ENCODE measurements at regions not wholly inside any gene's neighbourhood (a gene's known extent, or its start where the extent isn't known, plus 50 kb on each side); places are given as distances from the start of the nearest gene placed in this dataset.

DNA sequence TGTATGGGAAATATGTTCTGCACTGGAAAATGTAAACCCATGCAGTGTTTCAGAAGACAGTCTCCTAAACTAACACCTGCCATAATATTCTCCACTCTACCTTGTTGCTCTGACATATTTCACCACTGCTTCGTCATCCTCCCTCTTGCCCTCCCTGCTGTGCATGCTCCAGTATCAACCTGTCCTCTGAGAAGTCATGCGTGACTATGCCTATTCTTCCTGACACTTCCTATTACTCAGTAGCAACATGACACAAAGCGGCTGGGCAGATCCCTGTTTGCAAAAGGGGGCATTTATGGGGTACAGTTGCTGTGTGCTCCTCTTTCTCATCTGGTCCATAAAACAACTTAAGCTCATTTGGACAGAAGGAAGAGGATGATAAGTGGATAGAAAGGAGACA, 805.6 kb upstream of the EEF2KMT start:
- H3K36me3 ChIP-seq (ENCODE audit: control insufficient read depth, insufficient read depth, low read length), result no peaks in the 10 kb centered on the region

GRCh38 chr16:5900046-5900445, 802.5 kb upstream of the EEF2KMT start:
- Histone ChIP-seq H3K27me3 (ENCODE audit: control insufficient read depth, insufficient read depth, low read length, poor library complexity, severe bottlenecking) (no peaks in the 10 kb centered on the region), H3K36me3 (ENCODE audit: control insufficient read depth, insufficient read depth, low read length) (no peaks in the 10 kb centered on the region), H3K27ac (ENCODE audit: insufficient read depth, low read depth, low read length, poor library complexity, severe bottlenecking) (no peak overlapping the region), H3K9me3 (ENCODE audit: control insufficient read depth, low read length) (no peaks in the 10 kb centered on the region), H3K4me1 (ENCODE audit: control insufficient read depth, insufficient read depth, low read length) (no peaks in the 10 kb centered on the region), H3K4me3 (ENCODE audit: insufficient read depth, low read depth, low read length) (no peak overlapping the region)
- 72 to 73% methylated on average over 2 of the region's 2 CpGs for WGBS, 2 experiments

More for the DNA sequence above, 805.6 kb upstream of the EEF2KMT start:
- H3K9me3 ChIP-seq (ENCODE audit: control insufficient read depth, low read length), result no peaks in the 10 kb centered on the region
- no peak overlapping the region for H3K27ac ChIP-seq (ENCODE audit: insufficient read depth, low read depth, low read length, poor library complexity, severe bottlenecking)
- no peaks in the 10 kb centered on the region for H3K4me1 ChIP-seq (ENCODE audit: control insufficient read depth, insufficient read depth, low read length)
- WGBS, 2 experiments, result 63 to 91% methylated on average over 2 to 3 of the region's 3 CpGs
- H3K4me3 ChIP-seq (ENCODE audit: insufficient read depth, low read depth, low read length), result no peak overlapping the region
- H3K27me3 ChIP-seq (ENCODE audit: control insufficient read depth, insufficient read depth, low read length, poor library complexity, severe bottlenecking), result no peaks in the 10 kb centered on the region

DNA sequence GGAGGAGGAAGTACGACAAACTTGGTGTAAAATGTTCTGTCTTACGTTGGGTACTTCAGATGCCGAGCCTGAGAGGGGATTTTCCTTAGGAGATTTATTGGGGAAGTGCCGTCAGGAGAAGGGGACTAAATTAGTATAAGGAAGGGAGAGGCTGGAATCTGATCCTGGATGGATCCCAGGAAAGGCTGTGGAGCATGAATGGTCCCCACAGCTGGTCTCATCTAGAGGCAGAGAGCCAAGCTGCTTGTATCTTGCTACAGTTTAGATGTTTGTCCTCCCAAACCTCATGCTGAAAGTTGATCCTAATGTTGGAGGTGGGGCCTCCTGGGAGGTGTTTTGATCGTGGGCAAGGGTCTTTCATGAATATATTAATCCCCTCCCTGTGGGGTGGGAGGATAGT, 798.4 kb upstream of the EEF2KMT start:
- Histone ChIP-seq H3K9me3 (ENCODE audit: control insufficient read depth, low read length) (no peaks in the 10 kb centered on the region), H3K36me3 (ENCODE audit: control insufficient read depth, insufficient read depth, low read length) (no peaks in the 10 kb centered on the region), H3K4me1 (ENCODE audit: control insufficient read depth, insufficient read depth, low read length) (no peaks in the 10 kb centered on the region), H3K27ac (ENCODE audit: insufficient read depth, low read depth, low read length, poor library complexity, severe bottlenecking) (no peak overlapping the region), H3K4me3 (ENCODE audit: insufficient read depth, low read depth, low read length) (no peak overlapping the region), H3K27me3 (ENCODE audit: control insufficient read depth, insufficient read depth, low read length, poor library complexity, severe bottlenecking) (no peaks in the 10 kb centered on the region)
- 73 to 80% methylated on average over 5 of the region's 5 CpGs for WGBS, 2 experiments

DNA sequence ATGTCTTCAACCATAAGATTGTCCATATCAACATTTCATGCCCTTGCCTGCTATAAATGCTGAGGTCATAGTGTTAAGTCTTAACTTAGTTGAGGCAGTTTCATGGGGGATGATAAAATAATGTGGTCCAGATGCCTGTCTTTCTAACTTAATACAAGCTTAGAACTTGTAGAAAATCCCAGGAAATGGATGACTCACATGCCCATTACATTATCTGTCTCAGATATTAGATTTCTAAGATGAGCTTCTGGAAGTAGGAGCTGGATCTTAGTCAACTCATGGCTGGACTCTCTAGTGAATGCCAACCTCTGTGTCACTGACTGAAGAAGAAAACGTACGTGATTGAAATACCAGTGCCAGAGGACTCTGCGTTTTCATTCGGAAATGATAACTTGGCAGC, 797.5 kb upstream of the EEF2KMT start:
- no peak overlapping the region for H3K27ac ChIP-seq (ENCODE audit: insufficient read depth, low read depth, low read length, poor library complexity, severe bottlenecking)
- no peak overlapping the region for H3K4me3 ChIP-seq (ENCODE audit: insufficient read depth, low read depth, low read length)
- no peaks in the 10 kb centered on the region for H3K9me3 ChIP-seq (ENCODE audit: control insufficient read depth, low read length)
- WGBS, 2 experiments, result 92 to 93% methylated on average over 4 of the region's 4 CpGs
- H3K27me3 ChIP-seq (ENCODE audit: control insufficient read depth, insufficient read depth, low read length, poor library complexity, severe bottlenecking), result no peaks in the 10 kb centered on the region
- no peaks in the 10 kb centered on the region for H3K36me3 ChIP-seq (ENCODE audit: control insufficient read depth, insufficient read depth, low read length)
- H3K4me1 ChIP-seq (ENCODE audit: control insufficient read depth, insufficient read depth, low read length), result no peaks in the 10 kb centered on the region

DNA sequence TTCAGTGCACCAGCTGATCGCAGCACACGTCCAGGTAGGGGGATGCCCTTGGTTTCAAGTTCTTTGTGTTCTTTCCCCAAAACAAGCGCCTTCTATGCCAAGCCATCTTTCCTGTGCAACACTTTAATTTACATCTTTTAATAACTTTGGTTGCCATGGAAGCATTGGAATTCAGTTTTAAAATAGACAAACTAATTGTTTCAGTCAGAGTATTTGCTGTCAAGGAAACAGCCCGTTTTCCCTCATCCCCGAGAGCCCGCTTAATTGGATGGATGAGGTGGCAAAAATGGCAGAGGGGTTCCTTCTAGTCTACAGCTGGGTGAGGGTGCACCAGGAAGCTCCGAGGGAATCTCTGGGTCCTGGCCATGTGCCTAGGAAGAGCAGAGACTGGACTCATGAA, 793.7 kb upstream of the EEF2KMT start:
- H3K4me1 ChIP-seq (ENCODE audit: control insufficient read depth, insufficient read depth, low read length), result no peaks in the 10 kb centered on the region
- no peaks in the 10 kb centered on the region for H3K9me3 ChIP-seq (ENCODE audit: control insufficient read depth, low read length)
- H3K27ac ChIP-seq (ENCODE audit: insufficient read depth, low read depth, low read length, poor library complexity, severe bottlenecking), result no peak overlapping the region
- H3K36me3 ChIP-seq (ENCODE audit: control insufficient read depth, insufficient read depth, low read length), result no peaks in the 10 kb centered on the region
- H3K27me3 ChIP-seq (ENCODE audit: control insufficient read depth, insufficient read depth, low read length, poor library complexity, severe bottlenecking), result no peaks in the 10 kb centered on the region
- 92 to 97% methylated on average over 7 of the region's 7 CpGs for WGBS, 2 experiments
- H3K4me3 ChIP-seq (ENCODE audit: insufficient read depth, low read depth, low read length), result no peak overlapping the region

- WGBS, 2 experiments, result 92 to 93% methylated on average over 6 of the region's 6 CpGs
- Histone ChIP-seq H3K27ac (ENCODE audit: insufficient read depth, low read depth, low read length, poor library complexity, severe bottlenecking) (no peak overlapping the region), H3K4me3 (ENCODE audit: insufficient read depth, low read depth, low read length) (no peak overlapping the region), H3K27me3 (ENCODE audit: control insufficient read depth, insufficient read depth, low read length, poor library complexity, severe bottlenecking) (no peaks in the 10 kb centered on the region), H3K4me1 (ENCODE audit: control insufficient read depth, insufficient read depth, low read length) (no peaks in the 10 kb centered on the region), H3K36me3 (ENCODE audit: control insufficient read depth, insufficient read depth, low read length) (no peaks in the 10 kb centered on the region), H3K9me3 (ENCODE audit: control insufficient read depth, low read length) (no peaks in the 10 kb centered on the region)
Observed at GRCh38 chr16:5885521-5885920, 787.9 kb upstream of the EEF2KMT start.

- WGBS, 2 experiments, result 86 to 90% methylated on average over 4 to 5 of the region's 5 CpGs
- no peaks in the 10 kb centered on the region for H3K27me3 ChIP-seq (ENCODE audit: control insufficient read depth, insufficient read depth, low read length, poor library complexity, severe bottlenecking)
- H3K4me3 ChIP-seq (ENCODE audit: insufficient read depth, low read depth, low read length), result no peak overlapping the region
- no peaks in the 10 kb centered on the region for H3K4me1 ChIP-seq (ENCODE audit: control insufficient read depth, insufficient read depth, low read length)
- H3K9me3 ChIP-seq (ENCODE audit: control insufficient read depth, low read length), result no peaks in the 10 kb centered on the region
- H3K27ac ChIP-seq (ENCODE audit: insufficient read depth, low read depth, low read length, poor library complexity, severe bottlenecking), result no peak overlapping the region
- H3K36me3 ChIP-seq (ENCODE audit: control insufficient read depth, insufficient read depth, low read length), result no peaks in the 10 kb centered on the region
Observed at GRCh38 chr16:5884996-5885395, 787.4 kb upstream of the EEF2KMT start.

DNA sequence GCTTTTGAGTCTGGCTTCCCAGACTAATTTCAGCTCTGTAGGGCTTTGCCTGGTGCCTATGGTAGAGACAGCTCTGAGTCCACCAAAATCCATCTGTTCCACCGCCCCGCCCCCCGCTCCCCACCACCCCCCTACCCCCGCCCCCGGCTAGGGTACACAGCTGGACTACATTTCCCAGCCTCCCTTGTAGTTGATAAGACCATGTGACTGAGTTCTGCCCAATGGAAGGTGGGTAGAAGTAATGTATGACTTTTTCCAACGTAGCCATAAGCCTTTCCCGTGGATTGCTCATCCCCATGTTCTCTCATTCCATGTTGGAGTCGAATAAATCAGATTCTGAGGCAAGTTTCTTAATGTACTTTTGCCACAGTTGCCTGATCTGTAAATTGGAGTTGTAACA, 786.7 kb upstream of the EEF2KMT start:
- H3K27ac ChIP-seq (ENCODE audit: insufficient read depth, low read depth, low read length, poor library complexity, severe bottlenecking), result no peak overlapping the region
- H3K4me1 ChIP-seq (ENCODE audit: control insufficient read depth, insufficient read depth, low read length), result no peaks in the 10 kb centered on the region
- H3K9me3 ChIP-seq (ENCODE audit: control insufficient read depth, low read length), result no peaks in the 10 kb centered on the region
- no peaks in the 10 kb centered on the region for H3K36me3 ChIP-seq (ENCODE audit: control insufficient read depth, insufficient read depth, low read length)
- no peak overlapping the region for H3K4me3 ChIP-seq (ENCODE audit: insufficient read depth, low read depth, low read length)
- 94 to 98% methylated on average over 3 to 5 of the region's 8 CpGs for WGBS, 2 experiments
- no peaks in the 10 kb centered on the region for H3K27me3 ChIP-seq (ENCODE audit: control insufficient read depth, insufficient read depth, low read length, poor library complexity, severe bottlenecking)

DNA sequence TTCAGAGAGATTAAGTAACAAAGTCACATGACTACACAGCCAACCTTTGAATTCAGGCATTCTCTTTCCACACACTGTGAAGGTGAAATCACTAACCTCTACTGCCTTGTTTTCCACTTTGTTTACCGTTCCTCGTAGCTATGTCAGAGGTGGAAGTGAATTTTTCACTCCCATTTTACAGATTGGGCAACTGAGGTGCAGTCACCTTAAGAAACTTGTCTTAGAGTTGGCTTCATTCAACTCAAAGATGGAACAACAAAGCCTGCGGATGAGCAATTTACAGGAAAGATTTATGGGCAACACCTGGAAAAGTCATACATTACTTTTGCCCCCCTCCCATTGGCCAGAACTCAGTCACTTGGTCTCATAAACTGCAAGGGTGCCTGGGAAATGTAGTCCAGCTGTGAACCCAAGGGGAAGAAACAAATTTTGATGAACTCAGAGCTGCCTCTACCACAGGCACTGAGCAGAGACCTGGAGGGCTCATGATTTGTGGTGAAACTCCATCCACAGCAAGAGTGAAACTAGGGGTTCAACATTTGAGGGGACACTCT, 784.6 kb upstream of the EEF2KMT start:
- Histone ChIP-seq H3K4me1 (ENCODE audit: control insufficient read depth, insufficient read depth, low read length) (no peaks in the 10 kb centered on the region), H3K36me3 (ENCODE audit: control insufficient read depth, insufficient read depth, low read length) (no peaks in the 10 kb centered on the region), H3K4me3 (ENCODE audit: insufficient read depth, low read depth, low read length) (no peak overlapping the region), H3K27me3 (ENCODE audit: control insufficient read depth, insufficient read depth, low read length, poor library complexity, severe bottlenecking) (no peaks in the 10 kb centered on the region), H3K27ac (ENCODE audit: insufficient read depth, low read depth, low read length, poor library complexity, severe bottlenecking) (no peak overlapping the region), H3K9me3 (ENCODE audit: control insufficient read depth, low read length) (no peaks in the 10 kb centered on the region)
- WGBS, 2 experiments, result 90 to 96% methylated on average over 3 of the region's 3 CpGs

DNA sequence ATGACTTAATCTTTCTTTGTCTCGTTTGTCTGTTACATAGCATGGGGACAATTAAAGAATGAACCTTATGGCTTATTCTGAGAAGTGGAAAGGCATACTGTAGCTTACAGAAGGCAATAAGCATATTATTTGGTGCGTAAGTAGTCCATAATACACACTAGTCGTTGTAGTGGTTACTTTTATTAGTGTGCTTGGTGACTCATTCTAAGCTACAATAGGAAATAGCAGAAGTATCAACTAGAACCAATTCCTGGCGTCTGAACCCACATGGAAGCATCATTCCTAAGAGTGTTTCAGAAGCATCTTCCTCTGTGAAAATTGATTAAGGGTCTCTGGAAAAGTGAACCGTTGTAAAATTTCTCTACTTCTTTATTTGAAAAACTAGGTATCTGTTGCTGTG, 777.8 kb upstream of the EEF2KMT start:
- Histone ChIP-seq H3K27ac (ENCODE audit: insufficient read depth, low read depth, low read length, poor library complexity, severe bottlenecking) (no peak overlapping the region), H3K9me3 (ENCODE audit: control insufficient read depth, low read length) (no peaks in the 10 kb centered on the region), H3K27me3 (ENCODE audit: control insufficient read depth, insufficient read depth, low read length, poor library complexity, severe bottlenecking) (no peaks in the 10 kb centered on the region), H3K36me3 (ENCODE audit: control insufficient read depth, insufficient read depth, low read length) (no peaks in the 10 kb centered on the region), H3K4me1 (ENCODE audit: control insufficient read depth, insufficient read depth, low read length) (peaks cover 14% of the 10 kb centered on the region), H3K4me3 (ENCODE audit: insufficient read depth, low read depth, low read length) (no peak overlapping the region)
- 91 to 99% methylated on average over 5 of the region's 5 CpGs for WGBS, 2 experiments

DNA sequence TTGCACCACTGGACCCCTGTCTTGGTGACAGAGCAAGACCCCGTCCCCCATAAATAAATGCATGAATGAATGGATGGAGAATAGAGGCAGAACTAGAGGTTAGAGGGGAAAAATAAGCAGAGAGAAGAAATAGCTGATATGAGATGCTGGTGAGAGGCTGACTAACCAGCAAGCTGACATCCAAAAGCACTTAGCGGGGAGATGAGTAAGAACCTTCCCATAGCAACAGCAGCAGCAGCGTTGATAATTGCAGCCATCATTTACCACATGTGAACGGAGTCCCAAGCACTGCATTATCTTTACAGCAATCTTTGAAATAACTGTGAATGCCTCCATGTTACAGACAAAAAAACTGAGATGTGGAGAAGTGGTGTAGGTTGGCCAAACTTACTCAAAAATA, 777.3 kb upstream of the EEF2KMT start:
- H3K27me3 ChIP-seq (ENCODE audit: control insufficient read depth, insufficient read depth, low read length, poor library complexity, severe bottlenecking), result no peaks in the 10 kb centered on the region
- peaks cover 15% of the 10 kb centered on the region for H3K4me1 ChIP-seq (ENCODE audit: control insufficient read depth, insufficient read depth, low read length)
- no peak overlapping the region for H3K4me3 ChIP-seq (ENCODE audit: insufficient read depth, low read depth, low read length)
- no peaks in the 10 kb centered on the region for H3K36me3 ChIP-seq (ENCODE audit: control insufficient read depth, insufficient read depth, low read length)
- 93 to 96% methylated on average over 4 of the region's 4 CpGs for WGBS, 2 experiments
- H3K9me3 ChIP-seq (ENCODE audit: control insufficient read depth, low read length), result no peaks in the 10 kb centered on the region
- H3K27ac ChIP-seq (ENCODE audit: insufficient read depth, low read depth, low read length, poor library complexity, severe bottlenecking), result no peak overlapping the region
